Myocyte (in vitro differentiated cells): ENCODE measurements at regions not wholly inside any gene's neighbourhood (a gene's known extent, or its start where the extent isn't known, plus 50 kb on each side); places are given as distances from the start of the nearest gene placed in this dataset.

ENCODE experiments used
- DNase-seq: peaks from one replicate; pipeline ENCODE4 v3.0.0-alpha.2; 2012; ENCODE audit warnings: low read depth

- DNase-seq, result no peak
Observed at GRCh38 chr2:139836769-139837168, 1056.6 kb upstream of the NXPH2 start.

GRCh38 chr2:139835101-139835500, 1054.9 kb upstream of the NXPH2 start:
- no peak for DNase-seq

- no peak for DNase-seq
Observed at GRCh38 chr2:139828011-139828410, 1047.8 kb upstream of the NXPH2 start.

- no peak for DNase-seq
Observed at GRCh38 chr2:139825726-139826125, 1045.5 kb upstream of the NXPH2 start.

- no peak for DNase-seq
Observed at GRCh38 chr2:139819273-139819796, 1039.1 kb upstream of the NXPH2 start.

GRCh38 chr2:139814458-139814857, 1034.3 kb upstream of the NXPH2 start:
- DNase-seq, result no peak

GRCh38 chr2:139813340-139813739, 1033.2 kb upstream of the NXPH2 start:
- no peak for DNase-seq

GRCh38 chr2:139805441-139805840, 1025.3 kb upstream of the NXPH2 start:
- no peak for DNase-seq

- no peak for DNase-seq
Observed at GRCh38 chr2:139798391-139798790, 1018.2 kb upstream of the NXPH2 start.

- DNase-seq, result peak; percentile 10
Observed at GRCh38 chr2:139790807-139791752, 1010.9 kb upstream of the NXPH2 start.

- DNase-seq, result no peak
Observed at GRCh38 chr2:139790136-139790535, 1009.9 kb upstream of the NXPH2 start.

GRCh38 chr2:139778732-139779131, 998.5 kb upstream of the NXPH2 start:
- DNase-seq, result no peak

GRCh38 chr2:139773720-139774277, 993.6 kb upstream of the NXPH2 start:
- DNase-seq, result no peak

- no peak for DNase-seq
Observed at GRCh38 chr2:139769633-139770032, 989.4 kb upstream of the NXPH2 start.

GRCh38 chr2:139763705-139764104, 983.5 kb upstream of the NXPH2 start:
- DNase-seq, result no peak

GRCh38 chr2:139759000-139759505, 978.9 kb upstream of the NXPH2 start:
- no peak for DNase-seq

GRCh38 chr2:139746901-139747300, 966.7 kb upstream of the NXPH2 start:
- no peak for DNase-seq

- no peak for DNase-seq
Observed at GRCh38 chr2:139744273-139744672, 964.1 kb upstream of the NXPH2 start.

GRCh38 chr2:139742216-139743172, 962.3 kb upstream of the NXPH2 start:
- DNase-seq, result no peak

- no peak for DNase-seq
Observed at GRCh38 chr2:139737659-139738058, 957.5 kb upstream of the NXPH2 start.

- DNase-seq, result no peak
Observed at GRCh38 chr2:139730197-139730596, 950.0 kb upstream of the NXPH2 start.
